ENCODE measurements at regions not wholly inside any gene's neighbourhood (a gene's known extent, or its start where the extent isn't known, plus 50 kb on each side); places are given as distances from the start of the nearest gene placed in this dataset.
"Not testable (repeated sequence)": the region's sequence is repeated elsewhere in the genome, so short reads cannot be mapped to it uniquely, and the experiment has no call there.

- DNase-seq (ENCODE audit: low spot score): no peak
- intact Hi-C loops (cut with DNase I): no loop called here
Observed at GRCh38 chr2:172307800-172308199, 119.6 kb upstream of the ITGA6 start.

GRCh38 chr2:172308253-172308935, 119.0 kb upstream of the ITGA6 start:
- intact Hi-C loops (cut with DNase I): no loop called here
- DNase-seq (ENCODE audit: low spot score): no peak

- no peak for DNase-seq (ENCODE audit: low spot score)
- intact Hi-C loops (cut with DNase I): no loop called here
Observed at GRCh38 chr2:172311921-172312345, 115.5 kb upstream of the ITGA6 start.

- intact Hi-C loops (cut with DNase I): no loop called here
- DNase-seq (ENCODE audit: low spot score): no peak
Observed at GRCh38 chr2:172313715-172314341, 113.6 kb upstream of the ITGA6 start.

- intact Hi-C loops (cut with DNase I); DNase-seq (ENCODE audit: low spot score): not testable (repeated sequence)
Observed at GRCh38 chr2:172315070-172315469, 112.3 kb upstream of the ITGA6 start.

GRCh38 chr2:172322049-172322448, 105.3 kb upstream of the ITGA6 start:
- DNase-seq (ENCODE audit: low spot score): no peak
- intact Hi-C loops (cut with DNase I): no loop called here

- intact Hi-C loops (cut with DNase I): no loop called here
- no peak for DNase-seq (ENCODE audit: low spot score)
Observed at GRCh38 chr2:172323256-172323655, 104.1 kb upstream of the ITGA6 start.

GRCh38 chr2:172323861-172324597, 103.4 kb upstream of the ITGA6 start:
- intact Hi-C loops (cut with DNase I): no loop called here
- no peak for DNase-seq (ENCODE audit: low spot score)

GRCh38 chr2:172326211-172326509, 101.2 kb upstream of the ITGA6 start:
- intact Hi-C loops (cut with DNase I): no loop called here

GRCh38 chr2:172328103-172328841, 99.1 kb upstream of the ITGA6 start:
- intact Hi-C loops (cut with DNase I): no loop called here
- DNase-seq (ENCODE audit: low spot score): no peak

More at GRCh38 chr2:172326211-172326509, 101.2 kb upstream of the ITGA6 start:
- DNase-seq (ENCODE audit: low spot score): no peak

GRCh38 chr2:172329416-172329773, 98.0 kb upstream of the ITGA6 start:
- intact Hi-C loops (cut with DNase I): no loop called here
- no peak for DNase-seq (ENCODE audit: low spot score)

- DNase-seq (ENCODE audit: low spot score): peak; percentile 90
- intact Hi-C loops (cut with DNase I): no loop called here
Observed at GRCh38 chr2:172329774-172330671, 97.4 kb upstream of the ITGA6 start.

- no peak for DNase-seq (ENCODE audit: low spot score)
- intact Hi-C loops (cut with DNase I): no loop called here
Observed at GRCh38 chr2:172332507-172332906, 94.9 kb upstream of the ITGA6 start.

- DNase-seq (ENCODE audit: low spot score): no peak
- intact Hi-C loops (cut with DNase I): no loop called here
Observed at GRCh38 chr2:172333235-172333977, 94.0 kb upstream of the ITGA6 start.

- no peak for DNase-seq (ENCODE audit: low spot score)
- intact Hi-C loops (cut with DNase I): no loop called here
Observed at GRCh38 chr2:172333978-172334330, 93.4 kb upstream of the ITGA6 start.

GRCh38 chr2:172334988-172335387, 92.4 kb upstream of the ITGA6 start:
- no peak for DNase-seq (ENCODE audit: low spot score)
- intact Hi-C loops (cut with DNase I): no loop called here

GRCh38 chr2:172335736-172336135, 91.7 kb upstream of the ITGA6 start:
- intact Hi-C loops (cut with DNase I): no loop called here
- no peak for DNase-seq (ENCODE audit: low spot score)

GRCh38 chr2:172336681-172337080, 90.7 kb upstream of the ITGA6 start:
- DNase-seq (ENCODE audit: low spot score): no peak
- intact Hi-C loops (cut with DNase I): no loop called here
